IPS-NIHi11 (cell line): ENCODE measurements at regions not wholly inside any gene's neighbourhood (a gene's known extent, or its start where the extent isn't known, plus 50 kb on each side); places are given as distances from the start of the nearest gene placed in this dataset.

Experiments
- DNase-seq: peaks from one replicate; pipeline ENCODE4 v3.0.0; 2012; ENCODE audit warnings: mixed read lengths, low spot score

DNA sequence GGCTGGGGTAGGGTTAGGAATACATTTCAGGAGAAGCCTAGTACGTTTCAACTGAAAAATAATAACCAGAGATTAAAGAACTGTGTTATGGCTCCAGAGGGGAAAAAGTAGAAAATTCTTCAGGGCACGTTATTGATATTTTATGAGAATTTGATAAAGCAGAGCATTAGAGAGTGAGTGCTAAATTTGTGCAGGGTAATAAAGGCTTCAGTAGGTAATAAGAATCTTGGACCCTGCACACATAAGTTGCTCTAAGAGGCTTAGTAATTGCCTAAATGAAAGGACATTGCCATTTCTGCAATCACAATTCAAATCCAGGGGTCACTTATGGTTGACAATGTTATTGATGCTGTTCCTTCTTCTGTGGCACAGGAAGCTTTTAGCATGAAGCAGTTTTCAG, 439.4 kb upstream of the DCN start:
- no peak for DNase-seq

GRCh38 chr12:91620992-91621391, 438.4 kb upstream of the DCN start:
- DNase-seq = no peak

GRCh38 chr12:91620422-91620821, 437.8 kb upstream of the DCN start:
- DNase-seq = no peak

GRCh38 chr12:91618281-91618680, 435.7 kb upstream of the DCN start:
- DNase-seq = no peak

- no peak for DNase-seq
Measured at GRCh38 chr12:91617818-91618217, 435.2 kb upstream of the DCN start.

DNA sequence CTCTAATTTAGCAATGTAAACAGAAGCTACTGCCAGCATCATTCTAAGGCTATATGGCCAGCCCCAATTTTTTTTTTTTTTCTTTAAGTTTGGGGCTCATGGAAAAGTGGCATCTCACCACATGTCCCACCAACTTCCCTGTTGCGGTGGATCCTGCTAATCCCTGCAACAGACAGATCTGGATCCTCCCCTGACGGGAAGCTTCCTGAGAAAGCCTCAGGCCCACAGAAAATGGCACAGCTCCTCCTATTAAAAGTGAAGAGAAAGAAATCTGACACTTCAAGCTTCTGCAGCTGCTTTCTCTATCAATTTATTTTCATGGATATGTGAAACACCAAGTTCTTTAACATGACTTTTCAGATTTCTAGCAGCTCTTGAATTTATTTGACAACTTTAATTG, 433.8 kb upstream of the DCN start:
- no peak for DNase-seq

- DNase-seq = no peak
Measured at GRCh38 chr12:91613223-91613779, 430.7 kb upstream of the DCN start.

GRCh38 chr12:91610561-91610960, 427.9 kb upstream of the DCN start:
- DNase-seq = no peak

DNA sequence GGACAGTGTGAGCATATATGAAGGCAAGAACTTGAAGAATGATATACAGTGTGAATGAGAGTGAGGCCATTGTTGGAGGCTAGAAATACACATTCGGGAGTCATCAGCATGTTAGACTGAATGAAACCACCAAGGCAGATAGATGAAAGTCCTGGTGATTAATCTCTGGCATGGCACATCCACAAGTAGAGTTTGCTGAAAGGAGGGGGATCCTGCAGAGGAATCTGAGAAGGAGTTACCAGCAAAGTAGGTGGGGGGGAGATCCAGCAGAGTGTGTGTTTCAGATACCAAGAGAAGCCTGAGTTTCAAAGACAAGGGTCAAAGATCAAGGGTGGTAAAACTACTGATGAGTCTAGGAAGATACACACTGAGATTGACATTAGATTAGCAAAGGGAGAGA, 426.7 kb upstream of the DCN start:
- DNase-seq = no peak

DNA sequence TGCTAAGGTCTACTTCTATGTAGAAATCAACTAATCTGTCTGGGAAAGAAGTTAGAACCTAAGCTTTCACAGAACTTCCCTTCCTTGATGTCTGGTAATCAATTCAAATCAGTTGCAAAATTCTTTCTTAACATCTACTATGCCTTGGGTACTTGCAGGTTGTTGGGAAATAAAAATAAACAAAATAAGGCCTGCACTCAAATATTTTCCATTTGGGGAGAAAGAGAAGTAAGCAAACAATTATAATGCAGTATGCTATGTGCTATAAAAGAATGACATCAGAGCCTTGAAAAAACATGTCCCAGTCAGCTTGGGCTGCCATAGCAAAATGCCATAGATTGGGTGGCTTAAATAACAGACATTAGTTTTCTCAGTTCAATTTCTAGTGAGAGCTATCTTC, 425.9 kb upstream of the DCN start:
- DNase-seq = no peak

GRCh38 chr12:91606662-91607377, 424.2 kb upstream of the DCN start:
- DNase-seq = no peak

GRCh38 chr12:91604897-91605296, 422.3 kb upstream of the DCN start:
- no peak for DNase-seq

DNA sequence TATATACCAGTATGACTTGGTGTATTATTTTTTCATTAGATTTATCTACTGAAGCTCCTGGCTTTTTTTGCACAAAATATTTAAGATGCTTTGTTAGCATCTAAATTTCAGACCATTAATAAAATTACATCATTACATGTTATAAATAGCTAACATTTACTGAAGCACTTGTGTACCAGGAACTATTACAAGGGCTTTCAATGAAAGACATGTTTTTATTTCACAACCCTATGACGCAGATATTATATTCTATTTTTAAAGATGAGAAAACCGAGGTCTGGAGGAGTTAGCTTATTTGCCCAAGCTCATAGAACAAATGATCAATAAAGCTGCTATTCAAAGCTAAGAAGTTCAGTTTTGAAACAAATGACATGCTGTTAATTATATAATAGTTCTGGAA, 420.4 kb upstream of the DCN start:
- DNase-seq = no peak

DNA sequence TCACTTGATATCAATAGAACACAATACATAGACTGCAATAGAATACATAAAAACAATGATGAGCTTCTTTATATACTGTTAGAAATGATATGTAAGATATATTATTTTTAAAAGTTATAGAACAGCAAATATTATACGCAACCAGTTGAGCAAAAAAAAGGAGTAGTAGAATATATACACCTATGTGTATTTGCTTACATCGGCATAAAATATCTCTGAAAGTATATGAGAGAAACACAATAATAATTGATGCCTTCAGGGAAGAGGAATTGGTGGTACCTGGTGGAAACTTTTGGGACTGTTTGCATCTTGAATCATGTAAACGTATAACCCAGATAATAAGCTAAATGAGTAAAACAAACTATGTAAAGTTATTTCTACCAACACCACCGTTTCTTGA, 418.4 kb upstream of the DCN start:
- no peak for DNase-seq

GRCh38 chr12:91594715-91595114, 412.1 kb upstream of the DCN start:
- no peak for DNase-seq

DNA sequence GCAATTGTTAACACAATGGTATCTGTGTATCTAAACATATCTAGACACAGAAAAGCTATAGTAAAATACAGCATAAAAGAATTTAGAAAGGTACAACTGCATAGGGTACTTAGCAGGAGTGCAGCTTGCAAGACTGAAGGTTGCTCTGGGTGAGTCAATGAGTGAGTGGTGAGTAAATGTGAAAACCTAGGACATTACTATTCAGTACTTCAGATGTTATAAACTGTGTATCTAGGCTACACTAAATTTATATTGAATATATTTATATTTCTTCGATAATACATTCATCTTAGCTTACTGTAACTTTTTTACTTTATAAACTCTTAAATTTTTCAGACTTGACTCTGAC, 409.0 kb upstream of the DCN start:
- no peak for DNase-seq

- no peak for DNase-seq
Measured at GRCh38 chr12:91590966-91591638, 408.5 kb upstream of the DCN start.

DNA sequence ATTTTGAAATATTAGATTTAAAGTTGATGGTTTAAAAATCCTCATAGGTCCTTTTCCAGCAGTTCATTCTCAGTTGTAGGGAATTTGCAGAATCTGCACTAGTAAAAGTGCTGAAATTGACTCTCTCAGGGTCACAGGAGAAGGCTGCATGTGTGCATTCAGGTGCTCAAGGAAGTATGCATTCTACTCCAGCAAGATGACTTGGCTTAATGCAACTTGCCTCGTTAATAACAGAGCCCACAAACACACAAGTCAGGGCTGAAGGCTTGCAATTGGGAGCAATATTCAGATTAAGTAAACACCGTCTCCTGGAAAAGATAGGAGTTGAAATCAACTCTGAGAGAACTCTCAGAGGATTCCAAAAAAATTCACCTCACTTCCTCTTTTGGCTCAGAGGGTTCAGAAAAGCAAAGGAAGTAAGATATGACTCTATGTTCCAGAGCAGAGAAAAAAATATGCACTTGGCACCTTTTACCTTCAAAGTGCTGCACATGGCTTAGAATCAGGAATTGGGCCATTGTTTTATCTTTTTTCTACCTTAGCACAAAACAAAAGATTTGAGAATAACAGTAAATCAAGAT, 406.3 kb upstream of the DCN start:
- DNase-seq = no peak

DNA sequence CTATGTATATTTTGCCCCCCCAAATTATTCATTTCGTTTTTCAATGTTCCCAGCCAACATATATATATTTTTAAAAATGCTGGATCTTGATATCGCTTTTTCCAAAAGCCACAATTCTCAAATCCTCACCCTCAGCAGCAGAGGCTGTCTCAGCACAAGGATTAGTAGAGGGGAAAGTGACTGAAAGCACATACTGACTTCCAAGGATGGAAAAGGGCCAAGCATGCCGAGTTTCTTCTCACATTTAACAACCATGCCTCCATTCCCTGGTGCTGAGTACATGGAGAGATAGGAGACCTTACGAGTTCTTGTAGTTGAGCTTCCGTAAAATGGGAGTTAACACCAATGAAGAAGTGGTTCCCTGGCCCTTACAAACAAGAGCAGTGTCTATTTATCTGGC, 403.4 kb upstream of the DCN start:
- DNase-seq = no peak

- DNase-seq = no peak
Measured at GRCh38 chr12:91582811-91583210, 400.2 kb upstream of the DCN start.

DNA sequence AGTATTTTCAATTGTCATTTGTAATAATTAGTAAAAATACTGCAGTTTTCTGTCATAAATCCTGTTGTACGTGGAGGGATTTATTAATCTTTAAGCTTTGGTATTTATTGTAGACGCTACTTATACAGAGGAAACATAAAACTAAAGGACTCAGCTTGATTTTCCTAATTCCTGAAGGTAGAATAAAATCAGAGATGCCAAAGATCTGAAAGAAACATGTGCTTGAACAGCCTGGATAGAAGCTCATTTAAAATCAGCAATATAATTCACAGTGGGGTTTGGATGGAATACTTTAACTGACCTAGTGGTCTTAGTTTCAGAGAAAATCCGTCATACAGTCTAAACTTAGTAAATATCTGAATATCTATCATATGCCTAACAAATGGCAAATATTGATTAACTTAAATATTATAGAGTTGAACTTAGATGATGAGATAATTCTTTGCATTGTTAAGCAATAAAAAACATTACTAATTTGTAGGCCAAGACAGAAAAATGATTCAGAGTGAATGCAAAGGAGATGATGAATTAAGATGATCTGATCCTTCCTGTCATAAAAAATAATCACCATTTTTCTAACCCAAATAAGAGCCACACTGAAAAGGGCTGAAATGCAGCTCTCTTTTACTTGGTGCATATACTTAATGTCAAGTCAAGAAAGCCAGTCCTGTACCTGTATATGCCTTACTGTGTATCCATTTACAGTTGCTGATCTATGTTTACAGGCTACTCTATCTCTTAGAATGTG, 397.1 kb upstream of the DCN start:
- DNase-seq = no peak
